IMR-90 (cell line): ENCODE measurements at regions not wholly inside any gene's neighbourhood (a gene's known extent, or its start where the extent isn't known, plus 50 kb on each side); places are given as distances from the start of the nearest gene placed in this dataset.
A peak's percentile ranks its signal among the peaks of the same experiment; 100 is the strongest.

ENCODE experiments used
- ATAC-seq: fragments of 200-7000 bp; cut with Tn5 transposase; 2 replicates; pipeline ENCODE4 v1.9.1; 2020; ENCODE audit warnings: low read depth, mild to moderate bottlenecking, moderate library complexity
- BruUV-seq: library from RNA; stranded (reverse); fragments of 400-500 nt; replicated peaks from 2 replicates; lab custom pipeline; 2021; lab: Mats Ljungman, UMichigan
- CTCF ChIA-PET: fragments of 300-600 bp; formaldehyde crosslinking; extraction: SDS; loops from one replicate; lab custom pipeline; 2021; ENCODE audit warnings: antibody characterized with exemption; lab: Yijun Ruan, JAX
- POLR2A ChIA-PET: fragments of 300-600 bp; sonication (Branson Sonifier 250); formaldehyde crosslinking; loops from one replicate; lab custom pipeline; 2022; ENCODE audit warnings: antibody characterized with exemption; ENCODE audit not compliant: unreplicated experiment; lab: Charles Lee
- DNase-seq: peaks from one replicate; pipeline ENCODE4 v3.0.0; 2013
- H2AFZ ChIP-seq: replicated peaks from 2 replicates; pipeline ENCODE3; 2013; ENCODE audit warnings: low read length, mild to moderate bottlenecking; ENCODE audit not compliant: poor library complexity
- H2AK5ac ChIP-seq: 2 replicates; pipeline ENCODE4 v1.6.1; 2013; ENCODE audit warnings: low read depth, low read length, inconsistent platforms
- H2AK9ac ChIP-seq: replicated peaks from 2 replicates; pipeline ENCODE3; 2013; ENCODE audit warnings: mild to moderate bottlenecking, low read depth, low read length, moderate library complexity; ENCODE audit not compliant: poor library complexity
- H2BK120ac ChIP-seq: 2 replicates; pipeline ENCODE4 v1.6.1; 2013; ENCODE audit warnings: low read depth, low read length, inconsistent platforms
- H2BK15ac ChIP-seq: 3 replicates; pipeline ENCODE4 v1.6.1; 2013; ENCODE audit warnings: low read depth, low read length, inconsistent platforms
- H2BK20ac ChIP-seq: 2 replicates; pipeline ENCODE4 v1.6.1; 2013; ENCODE audit warnings: low read depth, mild to moderate bottlenecking, inconsistent platforms, low read length, moderate library complexity
- H2BK5ac ChIP-seq: 2 replicates; pipeline ENCODE4 v1.6.1; 2013; ENCODE audit warnings: mild to moderate bottlenecking, low read depth, low read length, inconsistent platforms; ENCODE audit not compliant: poor library complexity, severe bottlenecking
- H3K14ac ChIP-seq: replicated peaks from 2 replicates; pipeline ENCODE4 v1.6.1; 2013; ENCODE audit warnings: low read depth, low read length, inconsistent platforms
- H3K18ac ChIP-seq: 2 replicates; pipeline ENCODE4 v1.6.1; 2013; ENCODE audit warnings: low read depth, low read length, control low read depth
- H3K23ac ChIP-seq: 2 replicates; pipeline ENCODE4 v1.6.1; 2013; ENCODE audit warnings: low read depth, low read length, inconsistent platforms
- H3K27ac ChIP-seq: 2 replicates; pipeline ENCODE4 v1.5.1; 2013; ENCODE audit warnings: mild to moderate bottlenecking, control low read depth, low read length; ENCODE audit not compliant: insufficient read depth
- H3K27me3 ChIP-seq: 2 replicates; pipeline ENCODE4 v1.6.1; 2013; ENCODE audit warnings: low read length; ENCODE audit not compliant: control insufficient read depth, insufficient read depth
- H3K36me3 ChIP-seq: 2 replicates; pipeline ENCODE4 v1.6.1; 2013; ENCODE audit warnings: low read length, mixed read lengths; ENCODE audit not compliant: control insufficient read depth, insufficient read depth
- H3K4ac ChIP-seq: 2 replicates; pipeline ENCODE4 v1.6.1; 2013; ENCODE audit warnings: low read depth, low read length, inconsistent platforms
- H3K4me1 ChIP-seq: 2 replicates; pipeline ENCODE4 v1.6.1; 2013; ENCODE audit warnings: low read length, mixed read lengths; ENCODE audit not compliant: control insufficient read depth, insufficient read depth
- H3K4me2 ChIP-seq: 2 replicates; pipeline ENCODE4 v1.6.1; 2013; ENCODE audit warnings: low read depth, mild to moderate bottlenecking, control low read depth, low read length, moderate library complexity
- H3K4me3 ChIP-seq: 2 replicates; pipeline ENCODE4 v1.5.1; 2013; ENCODE audit warnings: low read depth, mild to moderate bottlenecking, control low read depth, low read length, moderate library complexity; ENCODE audit not compliant: insufficient read depth
- H3K56ac ChIP-seq: 2 replicates; pipeline ENCODE4 v1.6.1; 2013; ENCODE audit warnings: low read length, inconsistent platforms; ENCODE audit not compliant: insufficient read depth; ENCODE audit errors: extremely low read depth
- H3K79me1 ChIP-seq, 2 experiments: 2 replicates each; pipeline ENCODE4 v1.6.1; 2013; ENCODE audit warnings: low read length in 2 of 2, inconsistent platforms in 1 of 2, low read depth in 1 of 2
- H3K9ac ChIP-seq: 2 replicates; pipeline ENCODE4 v1.6.1; 2013; ENCODE audit warnings: low read depth, low read length, control low read depth
- H3K9me1 ChIP-seq: 2 replicates; pipeline ENCODE4 v1.6.1; 2013; ENCODE audit warnings: low read length, inconsistent platforms; ENCODE audit not compliant: insufficient read depth
- H3K9me3 ChIP-seq: 2 replicates; pipeline ENCODE4 v1.6.1; 2013; ENCODE audit warnings: low read length; ENCODE audit not compliant: control insufficient read depth, insufficient read depth
- H4K20me1 ChIP-seq: 2 replicates; pipeline ENCODE4 v1.6.1; 2013; ENCODE audit warnings: low read length, inconsistent platforms; ENCODE audit not compliant: insufficient read depth
- H4K5ac ChIP-seq: 2 replicates; pipeline ENCODE4 v1.6.1; 2013; ENCODE audit warnings: mild to moderate bottlenecking, low read depth, low read length, control low read depth
- H4K8ac ChIP-seq, 2 experiments: 2 replicates each; pipeline ENCODE4 v1.6.1; 2013; ENCODE audit warnings: low read depth in 2 of 2, low read length in 2 of 2, control low read depth in 1 of 2, inconsistent platforms in 1 of 2
- H4K91ac ChIP-seq: 2 replicates; pipeline ENCODE4 v1.6.1; 2013; ENCODE audit warnings: low read depth, low read length, inconsistent platforms; ENCODE audit not compliant: insufficient read depth
- FOS ChIP-seq: fragments of 150-350 bp; IDR thresholded peaks from 2 replicates; pipeline ENCODE4 v1.6.1; 2016; ENCODE audit warnings: low read depth, low read length
- MAFK ChIP-seq: IDR thresholded peaks from 2 replicates; pipeline ENCODE4 v1.6.1; 2012; ENCODE audit warnings: low read depth, low read length, improper control_type of control experiment
- RCOR1 ChIP-seq: IDR thresholded peaks from 2 replicates; pipeline ENCODE4 v1.6.1; 2012; ENCODE audit warnings: mild to moderate bottlenecking, low read length, improper control_type of control experiment; ENCODE audit not compliant: insufficient replicate concordance
- RFX5 ChIP-seq: IDR thresholded peaks from 2 replicates; pipeline ENCODE4 v1.8.0; 2012; ENCODE audit warnings: low read depth, mild to moderate bottlenecking, low read length, moderate library complexity
- SMC3 ChIP-seq: fragments of 150-350 bp; IDR thresholded peaks from 2 replicates; pipeline ENCODE4 v1.6.1; 2016; ENCODE audit warnings: low read depth, mild to moderate bottlenecking, antibody characterized with exemption, low read length, moderate library complexity
- USF2 ChIP-seq: fragments of 150-350 bp; IDR thresholded peaks from 2 replicates; pipeline ENCODE4 v1.6.1; 2017; ENCODE audit warnings: mild to moderate bottlenecking, antibody characterized with exemption, low read length, low read depth
- WGBS, 2 experiments: methylation state at CpG; one replicate each; pipeline versions ENCODE4 v1.1.5 to v1.1.7; 2013; ENCODE audit warnings: missing lambda C conversion rate in 2 of 2; ENCODE audit not compliant: insufficient read length in 1 of 2; ENCODE audit errors: extremely low coverage in 2 of 2; 5-methylcytosine and 5-hydroxymethylcytosine counted together
- dilution Hi-C: fragments of 300-500 bp; cut with HindIII; formaldehyde crosslinking; loops from one replicate; pipeline ENCODE4 v1.14.3; 2018; ENCODE audit warnings: low sequenced_read_pairs; ENCODE audit not compliant: unreplicated experiment
- in situ Hi-C: fragments of 300-500 bp; cut with MboI; formaldehyde crosslinking; loops from 3 replicates; pipeline ENCODE4 v1.14.3; 2019; ENCODE audit warnings: low sequenced_read_pairs, inconsistent platforms, mixed read lengths
- intact Hi-C: fragments of 100-400 bp; cut with micrococcal nuclease; formaldehyde crosslinking; loops from 2 replicates; pipeline ENCODE4 v1.10.0; 2022

- Histone ChIP-seq H3K14ac (no peak overlapping the region), H3K4me2 (no peak overlapping the region), H2AK9ac (no peak overlapping the region), H2BK5ac (no peak overlapping the region), H3K4ac (no peak overlapping the region), H3K56ac (no peak overlapping the region), H4K20me1 (no peaks in the 10 kb centered on the region), H3K23ac (no peak overlapping the region), H3K9me3 (no peaks in the 10 kb centered on the region), H3K27me3 (no peaks in the 10 kb centered on the region), H2AK5ac (no peak overlapping the region), H3K79me1 (no peaks in the 10 kb centered on the region), H2BK20ac (no peak overlapping the region), H2BK120ac (no peak overlapping the region), H3K27ac (no peak overlapping the region), H3K4me3 (no peak overlapping the region), H3K36me3 (no peaks in the 10 kb centered on the region), H3K4me1 (no peaks in the 10 kb centered on the region), H3K9me1 (no peaks in the 10 kb centered on the region), H4K91ac (no peak overlapping the region), H4K8ac (no peak overlapping the region), H2AFZ (no peak overlapping the region), H2BK15ac (no peak overlapping the region), H3K9ac (no peak overlapping the region), H4K5ac (no peak overlapping the region), H3K18ac (no peak overlapping the region)
- DNase-seq = no peak
- ChIA-PET POLR2A (no interaction called here), CTCF (no interaction called here)
- BruUV-seq = no TSS peak
- dilution Hi-C loops = no loop called here
- no CpG with 5 or more reads among the region's 1 CpG for WGBS, 2 experiments
- ATAC-seq = no peak
- in situ Hi-C loops = no loop called here
- no peak for TF ChIP-seq RCOR1
- no peak for TF ChIP-seq FOS
- no peak for TF ChIP-seq RFX5
- TF ChIP-seq SMC3 = no peak
- TF ChIP-seq USF2 = no peak
- TF ChIP-seq MAFK = peak; percentile 72
- intact Hi-C loops = no loop called here
Measured at GRCh38 chr5:92390657-92391056, 1007.5 kb upstream of the ARRDC3 start.
